Gastroesophageal sphincter (tissue), 4 donors: ENCODE measurements at regions not wholly inside any gene's neighbourhood (a gene's known extent, or its start where the extent isn't known, plus 50 kb on each side); places are given as distances from the start of the nearest gene placed in this dataset.

Experiments used
- ATAC-seq: fragments of 150-250 bp; one replicate; pipeline ENCODE4 v1.9.1; 2016; ENCODE audit warnings: mild to moderate bottlenecking, moderate library complexity
- H3K27ac ChIP-seq, 4 donors: fragments of 200-600 bp; sonication (generic) in 3 of 4; 1 replicate in 3 of 4; 2 replicates in 1 of 4; pipeline ENCODE4 v1.5.1; 2016 to 2019
- H3K27me3 ChIP-seq: fragments of 200-600 bp; sonication (generic); one replicate; pipeline ENCODE4 v1.5.1; 2019
- H3K36me3 ChIP-seq, 2 donors: fragments of 200-600 bp; sonication (generic); one replicate each; pipeline ENCODE4 v1.5.1; 2019; ENCODE audit warnings: control low read depth in 1 of 2
- H3K4me1 ChIP-seq, 3 donors: fragments of 200-600 bp; sonication (generic); 1 replicate in 2 of 3; 2 replicates in 1 of 3; pipeline ENCODE4 v1.5.1; 2016 to 2019; ENCODE audit warnings: control low read depth in 2 of 3
- H3K4me3 ChIP-seq, 2 donors: fragments of 200-600 bp; sonication (generic); one replicate each; pipeline ENCODE4 v1.5.1; 2019; ENCODE audit warnings: mild to moderate bottlenecking in 1 of 2, moderate library complexity in 1 of 2
- H3K9me3 ChIP-seq, 3 donors: fragments of 200-600 bp; sonication (generic); one replicate each; pipeline ENCODE4 v1.5.1; 2017 to 2019; ENCODE audit warnings: control low read depth in 2 of 3
- EP300 ChIP-seq: sonication (generic); formaldehyde crosslinking; IDR thresholded peaks from one replicate; pipeline ENCODE4 v1.6.1; 2017; ENCODE audit warnings: antibody characterized with exemption, mild to moderate bottlenecking
- POLR2A ChIP-seq, 2 donors: fragments of 450-650 bp; IDR thresholded peaks; one replicate each; pipeline ENCODE4 v1.6.1; 2017; ENCODE audit warnings: antibody characterized with exemption in 2 of 2, mild to moderate bottlenecking in 2 of 2, moderate library complexity in 1 of 2
- POLR2AphosphoS5 ChIP-seq: sonication (generic); formaldehyde crosslinking; IDR thresholded peaks from one replicate; pipeline ENCODE4 v1.6.1; 2017; ENCODE audit warnings: antibody characterized with exemption
- WGBS, 2 donors: methylation state at CpG; one replicate each; pipeline ENCODE4 v1.1.5; 2018; ENCODE audit warnings: low coverage in 1 of 2; 5-methylcytosine and 5-hydroxymethylcytosine counted together
- TF ChIP-seq, protein P1 (sequence below), 4 experiments: fragments of 200-600 bp in 2 of 4; fragments of 450-650 bp in 2 of 4; sonication (generic) in 1 of 4; IDR thresholded peaks; one replicate each; pipeline ENCODE4 v1.5.1; 2017 to 2019; ENCODE audit warnings: antibody characterized with exemption in 4 of 4, mild to moderate bottlenecking in 2 of 4, moderate library complexity in 2 of 4

DNA sequence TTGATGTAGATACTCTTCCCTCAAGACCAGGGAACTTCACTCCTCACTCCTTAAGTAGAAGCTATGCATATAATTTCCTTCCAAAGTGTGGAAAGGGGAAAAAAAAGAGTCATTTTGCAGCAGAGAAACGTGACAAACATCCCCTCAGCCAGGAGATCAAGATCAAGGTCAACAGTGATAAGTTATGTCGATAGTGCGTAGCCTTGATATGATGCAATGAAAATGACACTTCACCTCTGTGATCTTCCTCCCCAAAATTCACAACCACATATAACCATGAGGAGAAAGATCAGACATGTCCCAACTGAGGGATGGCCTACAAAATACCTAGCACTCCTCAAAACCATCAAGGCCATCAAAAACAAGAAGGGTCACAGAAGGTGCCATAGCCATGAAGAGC is 160.4 kb upstream of the MYLIP start:
- Histone ChIP-seq H3K36me3 (no peaks in the 10 kb centered on the region), H3K27ac (no peak overlapping the region), H3K9me3 (peaks cover 0 to 7% (median 0%) of the 10 kb centered on the region in 3 donors), H3K27me3 (no peaks in the 10 kb centered on the region), H3K4me3 (no peak overlapping the region), H3K4me1 (no peaks in the 10 kb centered on the region)
- no peak for ATAC-seq
- no peak for TF ChIP-seq POLR2AphosphoS5
- no peak for TF ChIP-seq EP300
- TF ChIP-seq, protein P1, sequence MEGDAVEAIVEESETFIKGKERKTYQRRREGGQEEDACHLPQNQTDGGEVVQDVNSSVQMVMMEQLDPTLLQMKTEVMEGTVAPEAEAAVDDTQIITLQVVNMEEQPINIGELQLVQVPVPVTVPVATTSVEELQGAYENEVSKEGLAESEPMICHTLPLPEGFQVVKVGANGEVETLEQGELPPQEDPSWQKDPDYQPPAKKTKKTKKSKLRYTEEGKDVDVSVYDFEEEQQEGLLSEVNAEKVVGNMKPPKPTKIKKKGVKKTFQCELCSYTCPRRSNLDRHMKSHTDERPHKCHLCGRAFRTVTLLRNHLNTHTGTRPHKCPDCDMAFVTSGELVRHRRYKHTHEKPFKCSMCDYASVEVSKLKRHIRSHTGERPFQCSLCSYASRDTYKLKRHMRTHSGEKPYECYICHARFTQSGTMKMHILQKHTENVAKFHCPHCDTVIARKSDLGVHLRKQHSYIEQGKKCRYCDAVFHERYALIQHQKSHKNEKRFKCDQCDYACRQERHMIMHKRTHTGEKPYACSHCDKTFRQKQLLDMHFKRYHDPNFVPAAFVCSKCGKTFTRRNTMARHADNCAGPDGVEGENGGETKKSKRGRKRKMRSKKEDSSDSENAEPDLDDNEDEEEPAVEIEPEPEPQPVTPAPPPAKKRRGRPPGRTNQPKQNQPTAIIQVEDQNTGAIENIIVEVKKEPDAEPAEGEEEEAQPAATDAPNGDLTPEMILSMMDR (IDR thresholded peaks at IDR 0.05) = no peak
- TF ChIP-seq POLR2A (IDR thresholded peaks at IDR 0.05) = no peak
- WGBS, 2 donors = 62 to 100% methylated on average over 2 to 3 of the region's 3 CpGs

DNA sequence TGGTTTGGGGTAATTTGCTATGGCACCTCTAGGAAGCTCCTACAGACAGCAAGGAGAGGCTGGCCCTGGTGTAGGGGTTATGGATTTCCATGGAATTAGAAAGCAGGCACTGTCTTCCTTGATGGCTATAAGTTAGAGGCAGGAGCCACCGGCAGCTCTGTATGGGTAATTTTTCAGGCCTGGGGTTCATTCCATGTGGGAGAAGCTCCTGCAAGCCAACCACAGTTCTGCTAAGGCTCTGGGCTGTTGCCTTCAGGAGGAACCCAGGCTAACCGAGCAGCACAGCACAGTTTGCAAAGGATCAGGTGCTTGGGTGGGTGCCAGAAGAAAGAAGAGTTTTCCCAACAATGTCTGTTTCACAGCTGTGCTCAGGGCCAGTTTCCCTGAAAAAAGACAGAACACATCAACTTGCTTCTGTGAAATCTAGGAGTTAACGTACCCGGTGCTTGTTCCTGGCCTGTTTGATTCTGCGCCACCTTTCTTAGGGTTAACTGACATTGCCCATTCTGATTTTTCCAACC is 162.8 kb upstream of the MYLIP start:
- no peak overlapping the region for H3K4me3 ChIP-seq
- H3K36me3 ChIP-seq = no peaks in the 10 kb centered on the region
- WGBS, 2 donors = 54 to 86% methylated on average over 2 to 3 of the region's 5 CpGs
- peaks cover 0 to 4% (median 0%) of the 10 kb centered on the region in 3 donors for H3K9me3 ChIP-seq
- no peak overlapping the region for H3K27ac ChIP-seq
- H3K27me3 ChIP-seq = no peaks in the 10 kb centered on the region
- no peak for ATAC-seq
- no peak for TF ChIP-seq EP300
- TF ChIP-seq POLR2A (IDR thresholded peaks at IDR 0.05) = no peak
- TF ChIP-seq POLR2AphosphoS5 = no peak
- TF ChIP-seq, protein P1 (IDR thresholded peaks at IDR 0.05) = no peak
- no peaks in the 10 kb centered on the region for H3K4me1 ChIP-seq

DNA sequence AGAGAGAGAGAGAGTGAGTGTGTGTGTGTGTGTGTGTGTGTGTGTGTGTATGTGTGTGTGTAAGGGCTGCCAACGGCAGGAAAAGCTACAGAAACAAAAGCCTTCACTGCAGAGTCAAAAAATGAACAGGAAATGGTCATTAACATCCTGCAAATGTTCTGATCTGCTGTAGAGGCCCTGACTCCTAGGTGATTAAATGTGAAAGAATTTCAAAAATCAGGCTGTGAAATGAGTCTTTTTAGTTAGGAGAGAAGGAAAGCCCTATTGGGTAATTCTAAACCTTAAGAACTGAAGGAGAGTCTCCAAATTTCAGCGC is 166.5 kb upstream of the MYLIP start:
- no peak for ATAC-seq

DNA sequence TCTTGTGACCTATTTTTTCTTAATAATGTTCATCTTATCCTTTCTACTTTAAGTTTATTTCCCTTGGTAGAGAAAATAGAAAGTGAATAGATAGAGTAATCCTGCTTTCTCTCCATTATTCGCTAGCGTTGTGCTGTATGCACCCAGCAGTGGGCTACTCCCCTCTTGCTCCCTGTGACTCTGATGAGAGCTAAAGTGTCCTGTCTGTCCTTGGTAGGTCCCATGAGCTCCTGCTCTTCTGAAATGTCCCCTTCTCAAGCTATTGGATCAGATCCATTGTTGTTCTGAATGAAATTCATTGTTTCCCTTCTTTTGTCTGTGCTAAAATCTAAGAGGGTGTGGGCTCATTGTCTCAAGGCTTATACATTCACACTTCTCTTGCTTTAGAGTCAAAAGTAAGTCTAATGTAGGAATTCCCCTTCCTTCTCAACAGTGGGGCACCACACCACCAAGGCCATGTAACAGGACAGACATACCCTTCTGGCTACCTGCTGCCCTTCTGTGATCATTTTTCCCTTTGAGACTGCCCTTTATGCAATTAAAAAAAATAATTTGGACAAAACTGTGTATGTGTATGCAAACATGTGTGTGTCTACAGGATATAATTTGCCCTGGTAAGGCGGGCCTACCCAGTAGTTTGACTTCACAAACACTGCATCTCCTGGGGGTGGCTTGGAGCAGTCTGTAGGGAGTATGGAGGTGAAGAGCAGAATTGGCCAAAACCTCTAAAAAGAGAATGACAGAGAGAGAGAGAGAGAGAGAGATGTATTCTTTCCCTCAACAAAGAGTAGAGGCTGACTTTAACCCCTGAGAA is 167.0 kb upstream of the MYLIP start:
- H3K4me1 ChIP-seq = no peaks in the 10 kb centered on the region
- no peak overlapping the region for H3K27ac ChIP-seq
- H3K9me3 ChIP-seq = peaks cover 0 to 8% (median 0%) of the 10 kb centered on the region in 3 donors
- no peaks in the 10 kb centered on the region for H3K36me3 ChIP-seq
- H3K4me3 ChIP-seq = no peak overlapping the region
- H3K27me3 ChIP-seq = no peaks in the 10 kb centered on the region
- WGBS, 2 donors = 94 to 96% methylated on average over 2 to 3 of the region's 3 CpGs
- ATAC-seq = no peak
- TF ChIP-seq POLR2AphosphoS5 (no peak), POLR2A (IDR thresholded peaks at IDR 0.05) (no peak), EP300 (no peak)
- TF ChIP-seq, protein P1 (IDR thresholded peaks at IDR 0.05) = no peak

More for the DNA sequence above, 166.5 kb upstream of the MYLIP start:
- Histone ChIP-seq H3K4me1 (no peaks in the 10 kb centered on the region), H3K27me3 (no peaks in the 10 kb centered on the region), H3K27ac (no peak overlapping the region), H3K9me3 (peaks cover 0 to 8% (median 0%) of the 10 kb centered on the region in 3 donors), H3K4me3 (no peak overlapping the region), H3K36me3 (no peaks in the 10 kb centered on the region)
- 49 to 70% methylated on average over 2 of the region's 2 CpGs for WGBS, 2 donors
- TF ChIP-seq, protein P1 (IDR thresholded peaks at IDR 0.05) = no peak
- TF ChIP-seq POLR2A (IDR thresholded peaks at IDR 0.05) (no peak), EP300 (no peak), POLR2AphosphoS5 (no peak)
